Body of pancreas (tissue), 4 donors: ENCODE measurements at regions not wholly inside any gene's neighbourhood (a gene's known extent, or its start where the extent isn't known, plus 50 kb on each side); places are given as distances from the start of the nearest gene placed in this dataset.

ENCODE experiments used
- CTCF ChIP-seq, 7 experiments: fragments of 450-650 bp in 4 of 7; fragments of 200-600 bp in 3 of 7; sonication (generic) in 3 of 7; IDR thresholded peaks; one replicate each; pipeline ENCODE4 v1.5.1; 2016 to 2019; ENCODE audit warnings: antibody characterized with exemption in 7 of 7
- POLR2A ChIP-seq, 3 donors: fragments of 450-650 bp; IDR thresholded peaks; one replicate each; pipeline ENCODE4 v1.6.1; 2016; ENCODE audit warnings: antibody characterized with exemption in 3 of 3, mild to moderate bottlenecking in 2 of 3

- TF ChIP-seq CTCF (IDR thresholded peaks at IDR 0.05) (no peak), POLR2A (IDR thresholded peaks at IDR 0.05) (peak; percentile 12 to 64 (median 41))
Measured at GRCh38 chr6:26159357-26160273, 72.4 kb downstream of the HFE start.
